ENCODE measurements at regions not wholly inside any gene's neighbourhood (a gene's known extent, or its start where the extent isn't known, plus 50 kb on each side); places are given as distances from the start of the nearest gene placed in this dataset.

DNA sequence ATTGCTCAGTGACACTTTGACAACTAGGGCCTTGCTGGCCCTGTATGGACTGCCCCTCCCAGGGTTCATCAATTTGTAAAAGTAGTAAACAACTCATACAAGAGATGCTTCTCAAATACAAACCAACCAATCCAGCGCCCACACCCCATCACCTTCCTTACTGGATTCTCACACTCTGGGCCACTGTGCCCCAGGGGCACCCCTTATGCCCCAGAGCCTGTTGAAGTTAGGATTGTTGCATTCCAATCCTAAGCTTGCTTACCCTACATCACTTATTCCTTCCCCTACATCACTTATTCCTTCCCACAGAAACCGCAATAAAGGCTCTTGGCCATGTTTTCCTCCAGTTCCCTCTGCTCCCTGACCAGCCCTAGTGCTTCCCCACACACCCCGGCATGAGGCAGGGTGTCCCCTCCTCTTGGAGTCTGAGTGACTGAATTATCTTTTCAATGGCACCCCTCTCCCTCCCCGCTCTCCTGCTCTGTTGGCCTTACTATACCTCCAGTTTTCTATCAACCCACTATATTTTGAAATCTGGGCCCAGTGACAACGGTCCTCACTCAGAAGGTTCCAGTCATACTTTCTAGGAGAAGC is 182.4 kb upstream of the S1PR3 start:
- ATAC-seq (ENCODE audit: low read depth): no peak
- ChIA-PET CTCF (no interaction called here), POLR2A (no interaction called here)
- Mint-ChIP-seq H3K27ac (no peak overlapping the region), H3K36me3 (ENCODE audit: low read depth) (no peaks in the 10 kb centered on the region), H3K9me3 (no peaks in the 10 kb centered on the region), H3K4me1 (peaks cover 2% of the 10 kb centered on the region), H3K4me3 (no peak overlapping the region), H3K27me3 (peaks cover 5% of the 10 kb centered on the region)
- TF ChIP-seq, protein P1, sequence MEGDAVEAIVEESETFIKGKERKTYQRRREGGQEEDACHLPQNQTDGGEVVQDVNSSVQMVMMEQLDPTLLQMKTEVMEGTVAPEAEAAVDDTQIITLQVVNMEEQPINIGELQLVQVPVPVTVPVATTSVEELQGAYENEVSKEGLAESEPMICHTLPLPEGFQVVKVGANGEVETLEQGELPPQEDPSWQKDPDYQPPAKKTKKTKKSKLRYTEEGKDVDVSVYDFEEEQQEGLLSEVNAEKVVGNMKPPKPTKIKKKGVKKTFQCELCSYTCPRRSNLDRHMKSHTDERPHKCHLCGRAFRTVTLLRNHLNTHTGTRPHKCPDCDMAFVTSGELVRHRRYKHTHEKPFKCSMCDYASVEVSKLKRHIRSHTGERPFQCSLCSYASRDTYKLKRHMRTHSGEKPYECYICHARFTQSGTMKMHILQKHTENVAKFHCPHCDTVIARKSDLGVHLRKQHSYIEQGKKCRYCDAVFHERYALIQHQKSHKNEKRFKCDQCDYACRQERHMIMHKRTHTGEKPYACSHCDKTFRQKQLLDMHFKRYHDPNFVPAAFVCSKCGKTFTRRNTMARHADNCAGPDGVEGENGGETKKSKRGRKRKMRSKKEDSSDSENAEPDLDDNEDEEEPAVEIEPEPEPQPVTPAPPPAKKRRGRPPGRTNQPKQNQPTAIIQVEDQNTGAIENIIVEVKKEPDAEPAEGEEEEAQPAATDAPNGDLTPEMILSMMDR (IDR thresholded peaks at IDR 0.05): no peak
- DNase-seq: no peak
- intact Hi-C loops (cut with micrococcal nuclease): no loop called here

DNA sequence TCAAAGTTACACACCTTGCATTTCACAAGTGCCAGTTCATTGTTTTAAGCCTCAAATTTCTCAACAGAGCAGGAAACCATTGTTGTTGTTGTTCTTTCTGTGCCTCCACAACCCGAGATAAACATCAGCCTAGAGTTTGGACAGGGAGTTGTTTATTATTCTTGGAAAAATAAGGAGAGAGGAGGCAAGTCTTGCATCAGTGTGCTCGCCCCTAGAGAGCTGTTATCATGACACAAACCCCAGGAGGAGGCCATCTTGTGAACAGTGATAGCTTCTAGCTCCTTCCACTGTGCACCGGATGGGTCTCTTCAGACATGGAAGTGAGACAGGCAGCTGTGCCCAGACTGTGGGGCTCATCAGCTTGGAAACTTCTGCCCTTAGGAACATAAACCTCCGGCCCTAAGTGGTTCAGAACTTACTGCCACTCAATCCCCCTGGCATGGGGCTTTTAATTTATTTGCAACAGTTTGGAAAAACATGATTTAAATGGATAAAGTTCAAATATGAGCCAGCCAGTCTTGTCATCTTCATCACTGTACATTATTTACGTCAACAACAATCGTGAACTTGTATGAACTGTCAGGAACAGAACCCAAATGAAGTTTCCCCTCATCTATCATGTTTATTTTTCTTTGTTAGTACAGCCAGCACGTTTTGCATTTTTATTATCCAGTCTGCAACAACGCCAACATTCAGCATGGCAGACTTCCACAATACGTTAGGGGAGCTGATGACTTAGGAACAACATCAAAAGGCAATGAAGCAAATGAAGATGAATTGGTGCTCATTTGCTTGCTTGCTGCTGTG is 181.7 kb upstream of the S1PR3 start:
- ATAC-seq (ENCODE audit: low read depth) (no peak), DNase-seq (no peak)
- Mint-ChIP-seq H3K4me3 (no peak overlapping the region), H3K36me3 (ENCODE audit: low read depth) (no peaks in the 10 kb centered on the region), H3K9me3 (no peaks in the 10 kb centered on the region), H3K27me3 (peaks cover 5% of the 10 kb centered on the region), H3K4me1 (no peaks in the 10 kb centered on the region), H3K27ac (no peak overlapping the region)
- CTCF ChIA-PET: no interaction called here
- POLR2A ChIA-PET: no interaction called here
- TF ChIP-seq, protein P1 (IDR thresholded peaks at IDR 0.05): no peak
- intact Hi-C loops (cut with micrococcal nuclease): no loop called here

DNA sequence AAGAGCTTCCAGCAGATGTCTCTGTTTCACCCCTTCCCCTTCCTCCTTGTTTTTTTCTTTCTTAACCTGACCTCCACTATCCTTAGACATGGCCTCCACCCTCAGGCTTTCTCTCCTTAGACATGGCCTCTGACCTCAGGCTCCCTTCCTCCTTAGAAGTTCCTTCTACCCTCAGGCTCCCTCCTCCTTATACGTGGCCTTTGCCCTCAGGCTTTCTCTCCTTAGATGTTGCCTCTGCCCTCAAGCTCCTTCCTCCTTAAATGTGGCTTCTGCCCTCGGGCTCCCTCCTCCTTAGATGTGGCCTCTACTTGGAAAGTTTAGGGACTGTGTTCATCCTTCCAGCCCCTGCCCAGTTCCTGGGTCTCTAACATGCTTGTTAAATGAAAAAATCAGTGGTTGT is 180.4 kb upstream of the S1PR3 start:
- peaks cover 8% of the 10 kb centered on the region for H3K27me3 Mint-ChIP-seq
- no peak overlapping the region for H3K27ac Mint-ChIP-seq
- ChIA-PET POLR2A (no interaction called here), CTCF (no interaction called here)
- DNase-seq: no peak
- H3K36me3 Mint-ChIP-seq (ENCODE audit: low read depth): no peaks in the 10 kb centered on the region
- ATAC-seq (ENCODE audit: low read depth): no peak
- H3K4me3 Mint-ChIP-seq: no peak overlapping the region
- H3K4me1 Mint-ChIP-seq: no peaks in the 10 kb centered on the region
- intact Hi-C loops (cut with micrococcal nuclease): no loop called here
- TF ChIP-seq, protein P1 (IDR thresholded peaks at IDR 0.05): no peak
- H3K9me3 Mint-ChIP-seq: no peaks in the 10 kb centered on the region

DNA sequence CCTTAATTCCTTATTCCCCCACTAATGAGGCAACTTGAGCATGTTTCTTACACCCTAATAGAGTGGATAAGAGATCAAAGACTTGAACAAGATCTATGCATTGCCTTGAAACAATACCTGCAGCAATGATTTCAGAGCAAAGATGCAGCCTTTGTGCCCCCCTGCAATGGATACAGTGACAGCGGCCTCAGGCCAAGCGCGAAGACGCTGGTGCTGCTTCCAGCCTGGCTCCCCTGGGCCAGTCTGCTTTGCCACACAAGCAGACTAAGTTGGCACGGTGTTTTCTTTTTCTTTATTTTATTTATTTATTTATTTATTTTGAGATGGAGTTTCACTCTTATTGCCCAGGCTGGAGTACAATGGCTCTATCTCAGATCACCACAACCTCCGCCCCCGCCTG is 179.8 kb upstream of the S1PR3 start:
- no peak overlapping the region for H3K4me3 Mint-ChIP-seq
- H3K9me3 Mint-ChIP-seq: no peaks in the 10 kb centered on the region
- ATAC-seq (ENCODE audit: low read depth) (no peak), DNase-seq (no peak)
- TF ChIP-seq, protein P1 (IDR thresholded peaks at IDR 0.05): no peak
- H3K36me3 Mint-ChIP-seq (ENCODE audit: low read depth): no peaks in the 10 kb centered on the region
- CTCF ChIA-PET: no interaction called here
- H3K27me3 Mint-ChIP-seq: peaks cover 6% of the 10 kb centered on the region
- H3K27ac Mint-ChIP-seq: no peak overlapping the region
- no peaks in the 10 kb centered on the region for H3K4me1 Mint-ChIP-seq
- POLR2A ChIA-PET: no interaction called here
- intact Hi-C loops (cut with micrococcal nuclease): no loop called here

DNA sequence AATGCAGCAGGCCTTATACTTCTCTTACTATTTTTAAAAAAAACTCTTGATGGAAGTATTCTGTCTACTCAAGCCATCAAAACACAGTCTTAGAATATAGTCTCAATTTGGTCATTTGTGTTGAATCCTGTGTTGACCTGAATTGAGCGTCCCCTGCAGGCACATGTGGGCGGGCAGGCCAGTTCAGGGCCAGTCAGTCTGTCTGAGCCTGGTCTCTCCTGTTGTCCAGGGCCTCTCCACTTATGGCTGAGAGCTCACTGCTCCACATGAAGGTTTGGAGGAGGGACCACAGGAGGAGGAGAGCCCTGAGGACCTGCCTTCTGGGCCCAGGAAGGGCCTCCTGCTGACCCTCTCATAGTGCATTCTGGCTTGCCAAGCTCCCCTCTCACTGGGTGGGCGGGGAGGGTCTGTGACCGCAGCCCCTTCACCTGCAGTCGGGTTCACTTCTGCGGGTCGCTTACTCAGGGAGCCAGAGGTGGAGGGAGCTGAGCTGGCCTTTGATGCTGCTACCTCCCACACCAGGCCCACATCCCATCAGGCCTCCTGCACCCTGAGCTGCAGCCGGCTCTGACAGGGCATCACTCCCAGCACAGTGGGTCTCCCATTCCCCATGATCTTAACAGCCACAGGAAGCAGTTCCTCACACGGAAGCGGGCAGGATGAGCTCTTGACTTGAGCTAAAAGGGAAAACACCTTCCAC is 178.2 kb upstream of the S1PR3 start:
- ChIA-PET POLR2A (no interaction called here), CTCF (no interaction called here)
- Mint-ChIP-seq H3K4me3 (no peak overlapping the region), H3K9me3 (no peaks in the 10 kb centered on the region), H3K4me1 (no peaks in the 10 kb centered on the region), H3K36me3 (ENCODE audit: low read depth) (no peaks in the 10 kb centered on the region), H3K27me3 (peaks cover 6% of the 10 kb centered on the region), H3K27ac (no peak overlapping the region)
- ATAC-seq (ENCODE audit: low read depth): no peak
- intact Hi-C loops (cut with micrococcal nuclease): no loop called here
- TF ChIP-seq, protein P1 (IDR thresholded peaks at IDR 0.05): no peak
- no peak for DNase-seq
